ENCODE measurements at regions not wholly inside any gene's neighbourhood (a gene's known extent, or its start where the extent isn't known, plus 50 kb on each side); places are given as distances from the start of the nearest gene placed in this dataset.

DNA sequence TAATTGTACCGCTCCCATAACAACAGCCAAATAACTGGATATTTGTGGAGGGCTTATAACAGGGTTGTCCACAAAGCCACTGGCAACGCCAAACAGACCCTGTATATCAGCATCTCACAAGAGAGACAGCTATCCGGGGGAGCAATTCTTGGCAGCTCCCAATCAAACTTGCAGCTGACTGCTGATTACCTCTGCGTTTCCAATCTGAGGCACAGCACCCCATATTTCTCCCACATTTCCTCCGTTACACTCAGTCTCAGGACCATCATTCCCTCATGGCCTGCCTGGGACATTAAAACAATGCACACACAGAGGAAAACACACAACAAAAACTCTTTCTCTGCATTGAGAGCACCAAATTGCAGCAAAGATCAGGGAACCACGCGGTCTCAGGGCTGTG lies 67.8 kb upstream of the SDK1 start:
- Histone ChIP-seq H3K4me1 (ENCODE audit: control insufficient read depth, low read length) (no peaks in the 10 kb centered on the region), H3K9me3 (ENCODE audit: control insufficient read depth, insufficient read depth, low read length) (no peaks in the 10 kb centered on the region), H3F3A (ENCODE audit: control insufficient read depth, insufficient read depth) (no peaks in the 10 kb centered on the region), H3K79me2 (ENCODE audit: control insufficient read depth, low read length) (no peaks in the 10 kb centered on the region), H4K20me1 (ENCODE audit: control insufficient read depth, insufficient read depth, low read depth, low read length) (no peaks in the 10 kb centered on the region), H3K4me2 (ENCODE audit: low read length) (no peak overlapping the region), H3K27ac (ENCODE audit: low read depth, low read length) (no peak overlapping the region), H3K36me3 (ENCODE audit: control insufficient read depth, low read length) (no peaks in the 10 kb centered on the region), H3K27me3 (ENCODE audit: control insufficient read depth, low read length) (0 out of 2 replicates have a peak, but pooled peaks cover 5% of the 10 kb centered on the region), H3K4me3 (ENCODE audit: low read length) (no peak overlapping the region), H3K9me2 (replicated peaks; ENCODE audit: control insufficient read depth, low read length) (no peaks in the 10 kb centered on the region)
- TF ChIP-seq EZH2phosphoT487 (IDR thresholded peaks at IDR 0.05; ENCODE audit: borderline replicate concordance, low read length) = no peak
- TF ChIP-seq, protein P1, sequence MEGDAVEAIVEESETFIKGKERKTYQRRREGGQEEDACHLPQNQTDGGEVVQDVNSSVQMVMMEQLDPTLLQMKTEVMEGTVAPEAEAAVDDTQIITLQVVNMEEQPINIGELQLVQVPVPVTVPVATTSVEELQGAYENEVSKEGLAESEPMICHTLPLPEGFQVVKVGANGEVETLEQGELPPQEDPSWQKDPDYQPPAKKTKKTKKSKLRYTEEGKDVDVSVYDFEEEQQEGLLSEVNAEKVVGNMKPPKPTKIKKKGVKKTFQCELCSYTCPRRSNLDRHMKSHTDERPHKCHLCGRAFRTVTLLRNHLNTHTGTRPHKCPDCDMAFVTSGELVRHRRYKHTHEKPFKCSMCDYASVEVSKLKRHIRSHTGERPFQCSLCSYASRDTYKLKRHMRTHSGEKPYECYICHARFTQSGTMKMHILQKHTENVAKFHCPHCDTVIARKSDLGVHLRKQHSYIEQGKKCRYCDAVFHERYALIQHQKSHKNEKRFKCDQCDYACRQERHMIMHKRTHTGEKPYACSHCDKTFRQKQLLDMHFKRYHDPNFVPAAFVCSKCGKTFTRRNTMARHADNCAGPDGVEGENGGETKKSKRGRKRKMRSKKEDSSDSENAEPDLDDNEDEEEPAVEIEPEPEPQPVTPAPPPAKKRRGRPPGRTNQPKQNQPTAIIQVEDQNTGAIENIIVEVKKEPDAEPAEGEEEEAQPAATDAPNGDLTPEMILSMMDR (IDR thresholded peaks at IDR 0.05; ENCODE audit: low read depth, low read length, poor library complexity, severe bottlenecking) = no peak

- Histone ChIP-seq H3K4me2 (ENCODE audit: low read length) (no peak overlapping the region), H3F3A (ENCODE audit: control insufficient read depth, insufficient read depth) (no peaks in the 10 kb centered on the region), H3K79me2 (ENCODE audit: control insufficient read depth, low read length) (no peaks in the 10 kb centered on the region), H3K4me3 (ENCODE audit: low read length) (no peak overlapping the region), H3K9me2 (replicated peaks; ENCODE audit: control insufficient read depth, low read length) (no peaks in the 10 kb centered on the region), H3K9me3 (ENCODE audit: control insufficient read depth, insufficient read depth, low read length) (no peaks in the 10 kb centered on the region), H3K4me1 (ENCODE audit: control insufficient read depth, low read length) (no peaks in the 10 kb centered on the region), H3K36me3 (ENCODE audit: control insufficient read depth, low read length) (no peaks in the 10 kb centered on the region), H3K27ac (ENCODE audit: low read depth, low read length) (no peak overlapping the region), H4K20me1 (ENCODE audit: control insufficient read depth, insufficient read depth, low read depth, low read length) (no peaks in the 10 kb centered on the region), H3K27me3 (ENCODE audit: control insufficient read depth, low read length) (0 out of 2 replicates have a peak, but pooled peaks cover 2% of the 10 kb centered on the region)
- TF ChIP-seq, protein P1 (IDR thresholded peaks at IDR 0.05; ENCODE audit: low read depth, low read length, poor library complexity, severe bottlenecking) = no peak
- no peak for TF ChIP-seq EZH2phosphoT487 (IDR thresholded peaks at IDR 0.05; ENCODE audit: borderline replicate concordance, low read length)
Observed at GRCh38 chr7:3234051-3234450, 67.0 kb upstream of the SDK1 start.

- H3K27ac ChIP-seq (ENCODE audit: low read depth, low read length) = no peak overlapping the region
- H3F3A ChIP-seq (ENCODE audit: control insufficient read depth, insufficient read depth) = no peaks in the 10 kb centered on the region
- no peaks in the 10 kb centered on the region for H3K79me2 ChIP-seq (ENCODE audit: control insufficient read depth, low read length)
- H3K9me3 ChIP-seq (ENCODE audit: control insufficient read depth, insufficient read depth, low read length) = no peaks in the 10 kb centered on the region
- no peak overlapping the region for H3K4me2 ChIP-seq (ENCODE audit: low read length)
- H3K27me3 ChIP-seq (ENCODE audit: control insufficient read depth, low read length) = 0 out of 2 replicates have a peak, but pooled peaks cover 2% of the 10 kb centered on the region
- H3K4me1 ChIP-seq (ENCODE audit: control insufficient read depth, low read length) = no peaks in the 10 kb centered on the region
- TF ChIP-seq EZH2phosphoT487 (IDR thresholded peaks at IDR 0.05; ENCODE audit: borderline replicate concordance, low read length) = no peak
- TF ChIP-seq, protein P1 (IDR thresholded peaks at IDR 0.05; ENCODE audit: low read depth, low read length, poor library complexity, severe bottlenecking) = no peak
- H3K9me2 ChIP-seq (replicated peaks; ENCODE audit: control insufficient read depth, low read length) = no peaks in the 10 kb centered on the region
- no peaks in the 10 kb centered on the region for H4K20me1 ChIP-seq (ENCODE audit: control insufficient read depth, insufficient read depth, low read depth, low read length)
- no peaks in the 10 kb centered on the region for H3K36me3 ChIP-seq (ENCODE audit: control insufficient read depth, low read length)
- H3K4me3 ChIP-seq (ENCODE audit: low read length) = no peak overlapping the region
Observed at GRCh38 chr7:3234851-3235250, 66.2 kb upstream of the SDK1 start.
